ENCODE measurements at regions not wholly inside any gene's neighbourhood (a gene's known extent, or its start where the extent isn't known, plus 50 kb on each side); places are given as distances from the start of the nearest gene placed in this dataset.

DNA sequence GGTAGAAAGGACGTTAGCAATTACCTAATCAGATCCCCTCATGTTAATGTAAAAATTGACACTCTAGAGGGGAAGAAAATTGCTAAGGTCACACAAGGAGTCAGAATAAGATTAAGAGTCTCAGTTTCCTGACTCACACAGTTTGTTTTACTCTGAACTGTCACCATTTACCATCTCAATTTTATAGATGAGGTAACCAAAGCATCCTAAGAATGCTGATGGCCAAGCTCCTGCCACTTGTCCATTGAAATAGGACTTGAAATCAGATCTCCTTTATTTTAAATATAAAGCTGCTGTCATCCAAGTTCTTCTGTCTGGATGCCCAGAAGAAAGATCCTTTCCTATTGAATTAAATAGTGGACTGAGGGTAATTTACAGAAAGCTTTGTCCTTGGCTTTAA is 114.8 kb upstream of the VAMP7 start:
- H3K4me3 ChIP-seq (ENCODE audit: low read length) = no peak overlapping the region
- no peaks in the 10 kb centered on the region for H3K9me3 ChIP-seq (ENCODE audit: low read length)
- no peaks in the 10 kb centered on the region for H3K4me1 ChIP-seq (ENCODE audit: low read length)
- no peaks in the 10 kb centered on the region for H3K9me2 ChIP-seq (replicated peaks; ENCODE audit: insufficient read depth, low read length)
- no peak overlapping the region for H3K9ac ChIP-seq (ENCODE audit: low read length)
- no peak overlapping the region for H3K4me2 ChIP-seq (ENCODE audit: low read depth, low read length, poor library complexity, severe bottlenecking)
- H3K27me3 ChIP-seq (ENCODE audit: low read length) = no peaks in the 10 kb centered on the region
- H3K27ac ChIP-seq (ENCODE audit: low read length) = no peak overlapping the region
- H4K20me1 ChIP-seq (ENCODE audit: insufficient read depth, low read depth, low read length) = no peaks in the 10 kb centered on the region
- DNase-seq = no peak
- H3K36me3 ChIP-seq (ENCODE audit: insufficient read depth, low read length) = no peaks in the 10 kb centered on the region
- no peaks in the 10 kb centered on the region for H3K79me2 ChIP-seq (ENCODE audit: low read length)
- no peak overlapping the region for H2AFZ ChIP-seq (ENCODE audit: low read length)

DNA sequence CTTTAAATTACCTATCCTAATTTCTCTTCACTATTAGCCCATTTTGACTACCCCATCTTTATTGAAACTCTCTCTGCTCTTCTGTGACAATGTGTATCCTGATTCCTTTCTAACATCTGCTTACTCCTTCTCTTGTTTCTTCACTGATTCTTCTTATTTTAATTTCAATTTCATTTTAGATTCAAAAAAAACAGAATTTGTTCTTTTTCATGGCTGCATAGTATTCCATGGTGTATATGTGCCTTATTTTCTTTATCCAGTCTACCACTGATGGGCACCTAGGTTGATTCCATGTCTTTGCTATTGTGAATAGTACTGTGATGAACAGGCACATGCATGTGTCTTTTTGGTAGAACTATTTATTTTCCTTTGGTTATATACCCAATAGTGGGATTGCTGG is 120.0 kb upstream of the VAMP7 start:
- Histone ChIP-seq H3K27me3 (ENCODE audit: low read length) (no peaks in the 10 kb centered on the region), H3K9ac (ENCODE audit: low read length) (no peak overlapping the region), H3K4me3 (ENCODE audit: low read length) (no peak overlapping the region), H3K4me1 (ENCODE audit: low read length) (no peaks in the 10 kb centered on the region), H2AFZ (ENCODE audit: low read length) (no peak overlapping the region), H3K36me3 (ENCODE audit: insufficient read depth, low read length) (no peaks in the 10 kb centered on the region), H3K79me2 (ENCODE audit: low read length) (no peaks in the 10 kb centered on the region), H3K9me3 (ENCODE audit: low read length) (no peaks in the 10 kb centered on the region), H3K4me2 (ENCODE audit: low read depth, low read length, poor library complexity, severe bottlenecking) (no peak overlapping the region), H3K27ac (ENCODE audit: low read length) (no peak overlapping the region), H3K9me2 (replicated peaks; ENCODE audit: insufficient read depth, low read length) (no peaks in the 10 kb centered on the region), H4K20me1 (ENCODE audit: insufficient read depth, low read depth, low read length) (no peaks in the 10 kb centered on the region)
- DNase-seq = no peak

DNA sequence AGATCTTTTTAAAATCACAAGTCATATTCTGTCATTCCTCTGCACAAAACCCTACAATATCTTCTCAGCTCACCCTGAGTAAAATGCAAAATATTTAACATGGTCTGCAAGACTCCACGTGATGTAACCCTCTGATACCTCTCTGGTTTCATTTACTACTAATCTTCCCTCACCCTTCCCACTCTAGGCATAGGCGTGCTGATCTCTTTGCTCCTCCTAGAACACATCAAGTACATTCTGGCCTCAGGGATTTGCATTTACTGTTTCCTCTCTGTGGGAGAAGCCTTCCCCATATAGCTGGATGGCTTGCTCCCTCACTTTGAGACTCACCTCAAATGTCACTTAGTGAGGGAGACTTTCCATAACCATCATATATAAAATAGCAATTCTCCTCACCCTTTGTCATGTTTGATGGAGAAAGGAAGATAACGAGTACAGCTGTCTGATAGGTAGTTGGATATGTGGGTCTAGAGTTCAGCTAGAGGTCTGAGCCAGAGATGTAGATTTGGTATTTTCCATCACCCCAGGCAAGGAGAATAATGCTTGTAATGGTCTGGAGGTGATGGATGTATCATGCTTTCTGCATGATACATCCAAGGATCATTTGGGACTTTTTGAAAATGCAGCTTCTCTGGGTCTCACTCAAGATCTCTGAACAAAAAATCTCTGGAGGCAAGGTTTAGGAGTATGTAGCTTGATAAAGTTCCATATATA is 123.9 kb upstream of the VAMP7 start:
- no peaks in the 10 kb centered on the region for H3K9me3 ChIP-seq (ENCODE audit: low read length)
- no peaks in the 10 kb centered on the region for H3K36me3 ChIP-seq (ENCODE audit: insufficient read depth, low read length)
- no peak overlapping the region for H3K9ac ChIP-seq (ENCODE audit: low read length)
- no peak overlapping the region for H3K27ac ChIP-seq (ENCODE audit: low read length)
- no peak overlapping the region for H3K4me2 ChIP-seq (ENCODE audit: low read depth, low read length, poor library complexity, severe bottlenecking)
- no peaks in the 10 kb centered on the region for H3K9me2 ChIP-seq (replicated peaks; ENCODE audit: insufficient read depth, low read length)
- H3K79me2 ChIP-seq (ENCODE audit: low read length) = no peaks in the 10 kb centered on the region
- no peak for DNase-seq
- H2AFZ ChIP-seq (ENCODE audit: low read length) = no peak overlapping the region
- H4K20me1 ChIP-seq (ENCODE audit: insufficient read depth, low read depth, low read length) = no peaks in the 10 kb centered on the region
- no peak overlapping the region for H3K4me3 ChIP-seq (ENCODE audit: low read length)
- H3K27me3 ChIP-seq (ENCODE audit: low read length) = no peaks in the 10 kb centered on the region
- no peaks in the 10 kb centered on the region for H3K4me1 ChIP-seq (ENCODE audit: low read length)

DNA sequence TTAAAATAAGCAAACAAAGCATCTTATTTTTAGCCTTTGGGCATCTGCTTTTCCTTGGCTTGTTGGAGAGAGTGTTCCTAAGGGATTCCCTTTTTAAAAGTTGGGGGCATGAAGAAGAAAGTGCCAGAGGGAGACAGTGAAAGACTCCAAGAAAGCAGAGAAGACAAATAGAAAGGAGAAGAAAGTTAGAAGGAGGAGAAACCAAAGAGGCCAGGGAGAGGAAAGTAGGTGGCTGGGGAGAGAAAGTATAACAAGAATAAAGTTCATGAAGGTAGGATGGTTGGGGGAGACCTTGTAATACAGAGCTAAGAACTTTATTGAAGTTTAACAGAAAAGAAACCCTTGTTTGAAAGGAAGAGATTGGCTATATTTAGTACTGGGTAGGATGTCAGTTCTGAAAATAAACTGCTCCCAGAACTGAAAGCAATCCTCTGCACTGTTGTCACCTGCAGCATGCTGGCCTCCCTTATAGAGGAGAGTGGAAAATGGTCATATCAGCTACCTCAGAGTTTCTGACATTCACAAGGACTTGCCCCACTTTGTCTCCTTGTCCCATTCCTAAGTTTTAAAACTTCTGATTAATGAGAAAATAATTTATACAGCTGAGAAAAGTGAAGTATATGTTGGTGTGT is 125.3 kb upstream of the VAMP7 start:
- H4K20me1 ChIP-seq (ENCODE audit: insufficient read depth, low read depth, low read length) = no peaks in the 10 kb centered on the region
- no peaks in the 10 kb centered on the region for H3K36me3 ChIP-seq (ENCODE audit: insufficient read depth, low read length)
- H3K4me1 ChIP-seq (ENCODE audit: low read length) = no peaks in the 10 kb centered on the region
- no peaks in the 10 kb centered on the region for H3K9me3 ChIP-seq (ENCODE audit: low read length)
- H3K9ac ChIP-seq (ENCODE audit: low read length) = no peak overlapping the region
- H3K27ac ChIP-seq (ENCODE audit: low read length) = no peak overlapping the region
- H3K27me3 ChIP-seq (ENCODE audit: low read length) = no peaks in the 10 kb centered on the region
- no peak for DNase-seq
- H3K79me2 ChIP-seq (ENCODE audit: low read length) = no peaks in the 10 kb centered on the region
- no peak overlapping the region for H3K4me3 ChIP-seq (ENCODE audit: low read length)
- H3K4me2 ChIP-seq (ENCODE audit: low read depth, low read length, poor library complexity, severe bottlenecking) = no peak overlapping the region
- H2AFZ ChIP-seq (ENCODE audit: low read length) = no peak overlapping the region
- no peaks in the 10 kb centered on the region for H3K9me2 ChIP-seq (replicated peaks; ENCODE audit: insufficient read depth, low read length)

DNA sequence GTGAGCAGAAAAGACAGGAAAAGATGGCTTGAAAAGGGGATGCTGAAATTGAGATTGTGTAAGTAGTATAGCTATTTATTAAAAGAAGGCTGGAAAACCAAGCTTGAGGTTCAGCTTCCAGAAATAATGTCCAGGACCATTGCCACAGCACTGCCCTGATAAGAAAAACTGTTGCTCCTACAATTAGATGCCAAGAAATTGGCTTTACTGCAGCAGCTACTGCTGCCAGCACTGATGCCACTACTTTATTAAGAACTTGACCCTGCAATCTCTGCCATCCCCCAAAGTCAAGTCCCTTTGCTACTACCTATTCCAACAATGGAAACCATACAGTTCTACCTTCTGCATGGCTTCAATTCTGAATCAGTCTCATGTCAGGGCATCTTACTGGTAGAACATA is 130.0 kb upstream of the VAMP7 start:
- no peaks in the 10 kb centered on the region for H3K4me1 ChIP-seq (ENCODE audit: low read length)
- no peaks in the 10 kb centered on the region for H4K20me1 ChIP-seq (ENCODE audit: insufficient read depth, low read depth, low read length)
- H3K27me3 ChIP-seq (ENCODE audit: low read length) = no peaks in the 10 kb centered on the region
- DNase-seq = no peak
- H3K4me3 ChIP-seq (ENCODE audit: low read length) = no peak overlapping the region
- no peak overlapping the region for H3K27ac ChIP-seq (ENCODE audit: low read length)
- no peaks in the 10 kb centered on the region for H3K79me2 ChIP-seq (ENCODE audit: low read length)
- H2AFZ ChIP-seq (ENCODE audit: low read length) = no peak overlapping the region
- H3K9ac ChIP-seq (ENCODE audit: low read length) = no peak overlapping the region
- no peaks in the 10 kb centered on the region for H3K9me2 ChIP-seq (replicated peaks; ENCODE audit: insufficient read depth, low read length)
- no peak overlapping the region for H3K4me2 ChIP-seq (ENCODE audit: low read depth, low read length, poor library complexity, severe bottlenecking)
- H3K9me3 ChIP-seq (ENCODE audit: low read length) = no peaks in the 10 kb centered on the region
- H3K36me3 ChIP-seq (ENCODE audit: insufficient read depth, low read length) = no peaks in the 10 kb centered on the region

DNA sequence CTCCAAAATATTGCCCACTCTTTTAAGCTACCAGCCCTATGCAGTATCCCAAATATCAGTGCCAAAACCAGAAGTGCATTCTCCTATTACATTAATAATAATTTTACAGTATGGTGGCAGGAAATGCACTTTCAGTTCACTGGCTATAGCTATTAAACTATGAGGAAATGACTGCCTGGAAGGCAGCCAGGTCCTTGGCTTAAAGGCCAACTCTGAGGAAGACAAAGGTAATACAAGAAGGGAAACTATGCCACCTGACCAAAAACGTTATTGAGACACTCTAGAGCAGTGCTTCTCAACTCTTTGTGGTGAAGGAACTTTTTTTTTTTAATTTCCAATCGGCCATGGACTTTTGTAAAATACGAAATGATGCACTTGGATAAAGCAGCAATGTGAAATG is 133.6 kb upstream of the VAMP7 start:
- H3K4me2 ChIP-seq (ENCODE audit: low read depth, low read length, poor library complexity, severe bottlenecking) = no peak overlapping the region

DNA sequence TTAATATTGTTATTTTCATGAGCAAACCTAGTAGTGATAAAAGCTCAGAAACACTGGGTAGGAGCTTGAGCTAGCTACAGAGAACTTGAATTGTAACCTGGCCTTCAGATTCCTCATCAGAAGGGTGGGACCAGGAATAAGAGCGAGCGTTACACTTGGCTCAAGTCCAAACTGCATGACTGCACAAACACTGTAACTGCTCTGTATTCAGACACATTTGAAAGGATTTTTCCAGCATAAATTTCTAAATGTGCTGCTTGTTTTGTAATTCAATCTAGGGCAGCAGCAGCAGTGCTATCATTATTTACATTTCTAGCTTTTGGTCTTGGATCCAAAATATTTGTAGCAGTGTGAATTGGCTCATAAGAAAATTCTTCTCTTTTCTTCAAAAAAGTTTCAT is 133.0 kb upstream of the TMLHE start:
- Histone ChIP-seq H2AFZ (ENCODE audit: low read length) (no peak overlapping the region), H3K27ac (ENCODE audit: low read length) (no peak overlapping the region), H3K36me3 (ENCODE audit: insufficient read depth, low read length) (no peaks in the 10 kb centered on the region), H3K79me2 (ENCODE audit: low read length) (no peaks in the 10 kb centered on the region), H3K4me3 (ENCODE audit: low read length) (no peak overlapping the region), H3K9me3 (ENCODE audit: low read length) (no peaks in the 10 kb centered on the region), H3K9me2 (replicated peaks; ENCODE audit: insufficient read depth, low read length) (no peaks in the 10 kb centered on the region), H4K20me1 (ENCODE audit: insufficient read depth, low read depth, low read length) (no peaks in the 10 kb centered on the region), H3K4me2 (ENCODE audit: low read depth, low read length, poor library complexity, severe bottlenecking) (no peak overlapping the region), H3K4me1 (ENCODE audit: low read length) (no peaks in the 10 kb centered on the region), H3K27me3 (ENCODE audit: low read length) (no peaks in the 10 kb centered on the region), H3K9ac (ENCODE audit: low read length) (no peak overlapping the region)
- no peak for DNase-seq

More for the DNA sequence above, 133.6 kb upstream of the VAMP7 start:
- Histone ChIP-seq H3K36me3 (ENCODE audit: insufficient read depth, low read length) (no peaks in the 10 kb centered on the region), H3K27me3 (ENCODE audit: low read length) (no peaks in the 10 kb centered on the region), H3K9ac (ENCODE audit: low read length) (no peak overlapping the region), H2AFZ (ENCODE audit: low read length) (no peak overlapping the region), H4K20me1 (ENCODE audit: insufficient read depth, low read depth, low read length) (no peaks in the 10 kb centered on the region), H3K79me2 (ENCODE audit: low read length) (no peaks in the 10 kb centered on the region), H3K9me3 (ENCODE audit: low read length) (no peaks in the 10 kb centered on the region), H3K4me3 (ENCODE audit: low read length) (no peak overlapping the region), H3K27ac (ENCODE audit: low read length) (no peak overlapping the region), H3K4me1 (ENCODE audit: low read length) (no peaks in the 10 kb centered on the region), H3K9me2 (replicated peaks; ENCODE audit: insufficient read depth, low read length) (no peaks in the 10 kb centered on the region)
- DNase-seq = no peak

DNA sequence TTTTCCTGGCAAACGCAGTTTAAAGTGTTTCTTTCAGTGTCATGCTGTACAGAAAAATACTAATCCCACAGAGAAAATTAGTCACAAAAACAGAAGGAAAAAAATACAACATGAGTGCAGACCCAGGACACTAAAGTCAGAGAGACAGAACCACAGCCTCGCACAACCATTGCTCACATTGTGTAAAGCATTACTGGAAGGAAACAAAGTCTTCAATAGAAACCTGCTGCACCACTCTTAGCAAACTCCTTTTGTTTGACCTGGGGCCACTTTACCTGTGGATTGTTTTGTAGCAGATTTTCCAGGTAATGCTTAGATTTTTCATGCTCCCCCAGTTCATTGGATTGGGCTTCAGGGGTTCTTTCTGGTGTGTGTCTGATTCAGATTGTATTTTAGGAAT is 131.8 kb upstream of the TMLHE start:
- H4K20me1 ChIP-seq (ENCODE audit: insufficient read depth, low read depth, low read length) = no peaks in the 10 kb centered on the region
- no peak for DNase-seq
- no peak overlapping the region for H3K4me2 ChIP-seq (ENCODE audit: low read depth, low read length, poor library complexity, severe bottlenecking)
- no peak overlapping the region for H3K4me3 ChIP-seq (ENCODE audit: low read length)
- no peaks in the 10 kb centered on the region for H3K4me1 ChIP-seq (ENCODE audit: low read length)
- no peaks in the 10 kb centered on the region for H3K27me3 ChIP-seq (ENCODE audit: low read length)
- H3K27ac ChIP-seq (ENCODE audit: low read length) = no peak overlapping the region
- no peaks in the 10 kb centered on the region for H3K9me2 ChIP-seq (replicated peaks; ENCODE audit: insufficient read depth, low read length)
- H3K9me3 ChIP-seq (ENCODE audit: low read length) = no peaks in the 10 kb centered on the region
- H3K36me3 ChIP-seq (ENCODE audit: insufficient read depth, low read length) = no peaks in the 10 kb centered on the region
- no peaks in the 10 kb centered on the region for H3K79me2 ChIP-seq (ENCODE audit: low read length)
- H3K9ac ChIP-seq (ENCODE audit: low read length) = no peak overlapping the region
- H2AFZ ChIP-seq (ENCODE audit: low read length) = no peak overlapping the region
